Tibial nerve (tissue), 3 donors: ENCODE measurements at regions not wholly inside any gene's neighbourhood (a gene's known extent, or its start where the extent isn't known, plus 50 kb on each side); places are given as distances from the start of the nearest gene placed in this dataset.

Source experiments
- CTCF ChIP-seq, 5 experiments: fragments of 200-600 bp in 3 of 5; fragments of 450-650 bp in 2 of 5; sonication (generic) in 3 of 5; IDR thresholded peaks; one replicate each; pipeline ENCODE4 v1.5.1; 2016 to 2019; ENCODE audit warnings: antibody characterized with exemption in 5 of 5, mild to moderate bottlenecking in 3 of 5, moderate library complexity in 2 of 5
- POLR2A ChIP-seq, 2 donors: fragments of 450-650 bp; IDR thresholded peaks; one replicate each; pipeline ENCODE4 v1.6.1; 2017; ENCODE audit warnings: antibody characterized with exemption in 2 of 2, mild to moderate bottlenecking in 2 of 2, moderate library complexity in 2 of 2

- no peak for TF ChIP-seq CTCF (IDR thresholded peaks at IDR 0.05)
- no peak for TF ChIP-seq POLR2A (IDR thresholded peaks at IDR 0.05)
Observed at GRCh38 chr1:5646486-5647149, 345.6 kb downstream of the NPHP4 start.
